ENCODE measurements at regions not wholly inside any gene's neighbourhood (a gene's known extent, or its start where the extent isn't known, plus 50 kb on each side); places are given as distances from the start of the nearest gene placed in this dataset.

GRCh38 chr9:102521097-102521755 is 473.9 kb upstream of the CYLC2 start (continued):
- TF ChIP-seq SUZ12 (IDR thresholded peaks at IDR 0.05; ENCODE audit: low read length) (no peak), KDM5A (IDR thresholded peaks at IDR 0.05; ENCODE audit: low read length) (no peak), KDM4A (IDR thresholded peaks at IDR 0.05; ENCODE audit: low read depth, low read length, severe bottlenecking) (no peak), JUND (IDR thresholded peaks at IDR 0.05; ENCODE audit: low read length) (no peak), BACH1 (IDR thresholded peaks at IDR 0.05; ENCODE audit: low read length) (no peak), CHD1 (IDR thresholded peaks at IDR 0.05; ENCODE audit: low read depth, low read length) (no peak)

All from H1 (cell line).